Fibroblast of peridontal ligament (primary cell): ENCODE measurements at regions not wholly inside any gene's neighbourhood (a gene's known extent, or its start where the extent isn't known, plus 50 kb on each side); places are given as distances from the start of the nearest gene placed in this dataset.

Experiments
- DNase-seq: peaks from one replicate; pipeline ENCODE4 v3.0.0-alpha.2; 2010; ENCODE audit errors: extremely low read depth

DNA sequence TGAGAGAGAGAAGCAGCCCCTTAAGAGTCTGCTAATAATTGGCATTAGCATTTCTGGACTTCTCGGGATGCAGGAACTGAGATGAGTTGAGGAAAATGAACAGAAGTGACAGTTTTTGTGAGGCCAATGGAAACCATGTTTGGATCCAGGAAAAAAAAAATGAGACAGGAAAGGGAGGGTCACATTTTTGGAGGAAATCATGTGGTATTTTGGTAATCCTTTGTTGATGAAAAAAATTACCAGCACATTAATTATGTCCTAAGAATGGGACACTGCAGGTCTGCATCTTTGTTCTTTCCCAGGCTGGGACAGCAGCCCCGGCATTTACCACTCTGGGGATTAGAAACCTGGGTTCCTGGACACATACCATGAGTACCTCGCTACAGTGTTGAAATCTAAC lies 109.9 kb upstream of the ZFHX3 start:
- DNase-seq: no peak

DNA sequence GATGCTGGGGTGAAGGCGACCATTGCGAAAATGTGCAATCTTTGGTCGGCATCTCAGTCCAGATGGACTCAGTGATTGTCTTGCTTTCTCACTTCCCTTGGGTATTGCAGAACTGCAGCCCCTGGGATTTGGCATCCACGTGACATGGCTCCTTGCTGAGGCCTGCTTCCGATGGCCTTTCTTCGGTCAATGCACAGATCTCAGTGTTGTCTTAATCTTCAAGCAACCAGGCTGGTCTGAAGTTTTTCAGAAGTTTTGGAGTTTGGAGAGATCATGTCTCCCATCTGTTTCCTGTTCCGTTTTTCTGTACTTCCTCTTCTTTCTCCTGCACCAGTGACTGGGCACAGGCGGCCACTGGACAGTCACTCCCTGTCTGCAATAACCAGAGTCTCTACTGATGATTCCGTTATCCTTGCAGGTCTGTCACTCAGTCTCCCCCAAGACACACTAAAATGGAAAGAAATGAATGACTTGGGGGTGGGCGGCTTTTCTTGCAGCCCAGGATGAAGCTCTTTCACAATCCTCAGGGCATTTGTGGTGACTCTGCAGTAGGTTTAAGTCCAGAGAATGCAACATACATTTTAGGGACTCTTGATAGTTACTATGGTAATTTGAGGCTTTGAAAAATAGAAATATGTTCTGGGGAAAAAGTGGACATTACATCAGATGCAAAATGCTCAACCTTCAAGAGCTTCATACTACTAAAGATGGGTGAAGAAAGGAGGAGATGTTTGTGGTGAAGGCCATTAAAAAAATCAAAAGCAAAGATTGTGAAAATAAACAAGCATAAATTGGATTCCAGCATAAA lies 106.3 kb upstream of the ZFHX3 start:
- DNase-seq: no peak

DNA sequence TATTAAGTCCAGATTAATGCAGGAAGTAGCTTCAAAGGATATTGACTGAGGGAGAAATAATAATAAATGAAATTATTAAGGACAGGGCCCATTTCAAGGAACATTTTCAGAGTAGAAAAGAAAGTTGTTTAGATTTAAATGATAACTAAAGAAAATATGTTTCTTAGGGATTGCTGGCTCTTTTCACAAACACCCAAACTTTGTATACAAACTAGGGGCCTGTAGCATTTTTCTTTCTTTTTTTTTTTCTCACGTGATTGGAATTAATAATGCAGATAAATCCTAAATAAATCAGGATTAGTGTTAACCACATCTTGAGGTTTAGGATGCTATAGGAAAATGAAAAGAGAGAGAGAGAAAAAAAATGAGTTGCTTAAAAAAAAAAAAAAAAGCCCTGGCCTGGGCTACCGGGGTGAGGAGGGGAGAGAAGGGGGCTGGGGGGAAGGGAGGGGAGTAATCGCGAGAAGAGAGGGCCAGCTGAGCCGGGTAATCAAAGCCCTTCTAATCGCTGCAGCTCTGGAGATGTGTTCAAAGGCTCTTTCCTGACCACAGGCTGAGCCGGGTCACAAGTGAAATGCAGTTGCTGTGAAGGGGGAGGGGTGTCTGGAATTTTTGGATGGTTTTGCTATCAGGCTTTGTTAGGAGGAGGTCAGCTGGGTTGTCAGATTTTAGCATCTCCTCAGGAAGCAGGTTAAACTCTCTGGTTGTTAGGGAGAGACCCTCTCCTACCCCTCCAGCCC lies 104.6 kb upstream of the ZFHX3 start:
- DNase-seq: no peak

DNA sequence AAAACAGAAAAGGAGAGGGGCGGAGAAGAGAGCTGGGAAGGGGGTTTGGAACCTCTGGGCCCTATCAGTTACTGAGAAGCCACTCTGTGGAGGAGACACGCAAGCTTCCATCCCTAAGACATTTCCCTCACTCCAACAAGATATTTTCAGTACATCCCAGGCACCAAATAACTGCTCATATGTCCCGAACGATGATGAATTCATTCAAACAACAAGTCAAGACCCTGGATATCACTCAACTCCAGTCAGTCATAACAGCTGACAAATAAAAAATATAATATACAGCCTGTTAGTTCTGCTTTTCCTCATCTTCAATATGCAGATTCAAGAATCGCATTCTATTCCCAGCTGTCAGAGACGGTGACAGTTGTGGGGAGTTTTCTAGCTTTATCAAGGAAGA lies 104.0 kb upstream of the ZFHX3 start:
- no peak for DNase-seq

DNA sequence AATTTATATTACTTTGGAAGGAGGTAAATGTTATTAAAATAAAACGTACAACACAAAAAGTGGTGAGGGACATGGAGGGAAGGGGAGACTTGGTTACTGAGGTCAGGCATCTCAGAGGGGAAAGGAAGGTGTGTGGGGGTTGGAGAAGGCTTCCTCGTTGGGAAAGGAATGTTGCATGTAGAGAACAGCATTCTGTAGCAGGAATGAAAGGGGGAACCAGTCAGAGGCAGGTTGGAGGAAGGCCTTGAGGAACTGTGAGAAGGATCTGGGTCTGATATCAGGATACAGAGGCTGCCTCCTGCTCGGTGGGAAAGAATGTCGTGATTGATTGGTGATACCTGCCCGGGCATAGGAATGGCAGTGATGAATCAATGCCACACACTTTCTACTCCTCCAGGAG lies 103.3 kb upstream of the ZFHX3 start:
- no peak for DNase-seq

DNA sequence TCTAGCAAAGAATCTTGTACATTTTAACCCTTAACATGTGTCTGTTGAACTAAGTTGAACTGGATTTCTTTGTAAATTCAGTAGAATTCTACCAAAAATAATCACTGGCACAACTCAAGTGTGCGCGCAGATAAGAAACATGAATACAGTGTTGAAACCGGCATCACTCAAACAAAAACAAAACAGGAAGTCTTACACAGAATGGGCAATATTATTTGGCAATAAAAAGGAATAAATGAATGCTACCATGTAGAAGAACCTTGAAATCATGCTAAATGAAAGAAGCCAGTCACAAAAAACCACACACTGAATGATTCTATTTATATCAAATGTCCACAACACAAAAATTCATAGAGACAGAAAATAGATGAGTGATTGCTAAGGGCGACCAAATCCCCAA lies 102.9 kb upstream of the ZFHX3 start:
- no peak for DNase-seq

DNA sequence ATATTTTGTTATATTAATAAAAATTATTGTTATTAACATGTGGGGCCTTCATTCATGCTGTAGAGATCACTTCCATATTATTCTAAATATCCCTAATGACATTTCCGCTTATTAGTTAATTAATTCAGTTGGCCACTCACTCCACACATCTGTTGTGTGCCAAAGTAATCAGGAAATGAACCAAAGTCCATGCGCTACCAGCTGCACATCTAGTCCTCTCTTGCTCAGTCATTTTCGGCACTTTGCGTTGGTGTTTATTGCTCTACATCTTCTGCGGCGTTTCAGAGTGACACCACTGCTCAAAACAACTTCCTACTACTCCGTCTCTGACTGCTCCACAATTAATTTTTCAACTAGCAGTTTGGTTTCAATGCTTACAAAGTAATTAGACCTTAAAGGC lies 101.4 kb upstream of the ZFHX3 start:
- DNase-seq: no peak

DNA sequence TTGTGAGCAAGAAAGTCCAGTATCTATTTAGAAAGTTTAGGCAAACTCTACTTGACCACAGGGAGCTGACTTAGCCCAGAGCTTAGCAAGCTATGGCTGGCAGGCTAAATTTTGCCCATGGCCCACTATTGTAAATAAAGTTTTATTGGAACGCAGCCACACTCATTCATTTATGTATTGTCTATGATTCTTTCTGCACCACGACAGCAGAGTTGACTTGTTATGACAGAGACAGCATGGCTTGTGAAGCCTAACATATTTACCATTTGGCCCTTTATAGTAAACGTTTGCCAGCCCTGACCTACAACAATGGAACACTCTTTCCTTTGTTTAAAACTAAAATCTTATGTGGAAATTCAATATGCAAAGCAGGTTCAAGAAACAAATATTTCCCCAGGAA lies 100.0 kb upstream of the ZFHX3 start:
- no peak for DNase-seq

DNA sequence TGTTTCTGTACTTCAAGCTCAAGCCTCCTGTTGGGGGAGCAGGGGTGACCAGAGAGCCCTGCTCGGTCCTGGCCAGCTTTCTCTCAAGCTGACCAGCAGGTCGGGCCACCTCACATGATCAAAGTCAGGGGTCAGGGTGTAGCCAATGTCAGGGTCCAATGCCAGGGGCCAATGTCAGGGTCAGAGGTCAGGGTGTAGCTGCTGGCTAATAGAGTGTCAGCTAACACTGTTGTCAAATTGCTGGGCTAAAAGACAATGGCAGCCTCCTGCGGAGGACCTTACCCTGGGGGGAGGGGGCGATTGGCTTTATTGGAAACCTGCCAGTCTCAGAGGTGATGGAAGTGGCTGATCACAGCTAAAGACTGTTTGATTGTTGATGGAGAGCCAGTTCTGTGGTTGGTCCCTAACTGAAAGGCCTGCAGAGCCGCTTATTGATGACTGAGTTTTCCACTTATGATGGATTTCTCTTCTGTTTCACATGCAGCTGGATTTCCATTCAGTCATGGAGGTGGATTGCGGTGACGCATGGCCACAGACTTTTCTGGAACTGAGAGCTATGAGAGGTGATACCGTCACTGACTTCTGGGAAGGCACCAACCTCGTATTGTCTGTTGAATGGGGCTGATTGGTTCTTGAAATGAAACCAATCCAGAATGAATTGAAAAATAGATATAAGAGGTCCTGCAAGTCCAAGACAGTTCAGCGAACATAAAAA lies 97.4 kb upstream of the ZFHX3 start:
- DNase-seq: no peak

DNA sequence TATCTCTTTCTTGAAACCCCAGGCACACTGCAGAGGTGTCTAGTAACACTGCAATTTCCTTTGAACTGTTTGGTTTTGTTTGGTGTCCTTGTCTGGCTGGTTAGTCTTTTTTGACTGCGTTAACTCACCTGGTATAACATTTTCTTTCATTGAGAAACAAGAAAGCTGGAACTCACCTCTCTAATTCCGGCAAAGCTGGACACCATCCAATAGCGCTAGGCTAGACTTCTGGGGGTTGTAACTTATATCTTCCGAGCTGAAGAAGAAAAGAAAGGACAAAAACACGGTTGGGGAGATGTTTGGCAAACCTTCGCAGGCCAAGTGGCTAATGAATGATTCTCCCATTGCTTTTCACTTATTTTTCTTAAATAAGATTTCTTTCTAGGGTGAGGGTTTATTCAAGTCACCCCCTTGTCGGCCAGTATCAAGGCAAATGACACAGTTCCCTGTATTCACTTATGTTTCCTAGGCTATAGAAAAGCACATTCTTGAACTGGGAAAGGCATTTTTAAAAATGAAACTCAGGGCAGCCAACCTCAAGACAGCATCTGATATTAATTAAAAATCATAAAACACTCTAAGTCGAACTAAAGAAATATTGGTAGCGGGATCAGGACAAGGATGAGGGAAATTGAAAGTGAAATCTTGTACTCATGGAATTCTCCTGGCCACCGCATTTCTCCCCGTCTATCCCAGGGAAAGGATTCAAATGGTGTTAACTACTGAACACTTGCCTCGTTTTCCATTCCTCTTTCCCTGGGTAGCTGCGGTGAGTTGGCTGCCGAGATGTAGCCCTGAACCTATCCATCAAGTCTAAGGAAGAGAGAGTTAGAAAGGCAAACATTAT lies 95.9 kb upstream of the ZFHX3 start:
- peak; percentile 79 for DNase-seq

DNA sequence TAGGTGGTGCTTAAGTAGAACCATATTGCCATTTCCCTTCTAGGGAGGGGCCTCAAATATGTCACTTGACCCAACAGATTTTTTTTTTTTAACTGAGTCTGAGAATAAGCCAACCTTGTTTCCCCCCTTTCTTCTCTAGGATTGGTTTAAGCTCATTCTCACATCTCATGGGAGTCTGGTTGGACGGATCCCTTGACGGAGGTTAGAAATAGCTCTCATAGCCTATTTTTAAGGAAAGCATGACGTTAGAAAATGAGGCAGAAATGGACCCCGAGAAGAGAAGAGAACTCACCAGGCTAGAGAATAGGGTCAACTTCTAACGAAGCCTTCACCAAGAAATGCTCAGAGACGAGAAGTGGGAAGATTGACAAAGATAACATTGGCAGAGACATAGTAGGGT lies 95.1 kb upstream of the ZFHX3 start:
- no peak for DNase-seq

DNA sequence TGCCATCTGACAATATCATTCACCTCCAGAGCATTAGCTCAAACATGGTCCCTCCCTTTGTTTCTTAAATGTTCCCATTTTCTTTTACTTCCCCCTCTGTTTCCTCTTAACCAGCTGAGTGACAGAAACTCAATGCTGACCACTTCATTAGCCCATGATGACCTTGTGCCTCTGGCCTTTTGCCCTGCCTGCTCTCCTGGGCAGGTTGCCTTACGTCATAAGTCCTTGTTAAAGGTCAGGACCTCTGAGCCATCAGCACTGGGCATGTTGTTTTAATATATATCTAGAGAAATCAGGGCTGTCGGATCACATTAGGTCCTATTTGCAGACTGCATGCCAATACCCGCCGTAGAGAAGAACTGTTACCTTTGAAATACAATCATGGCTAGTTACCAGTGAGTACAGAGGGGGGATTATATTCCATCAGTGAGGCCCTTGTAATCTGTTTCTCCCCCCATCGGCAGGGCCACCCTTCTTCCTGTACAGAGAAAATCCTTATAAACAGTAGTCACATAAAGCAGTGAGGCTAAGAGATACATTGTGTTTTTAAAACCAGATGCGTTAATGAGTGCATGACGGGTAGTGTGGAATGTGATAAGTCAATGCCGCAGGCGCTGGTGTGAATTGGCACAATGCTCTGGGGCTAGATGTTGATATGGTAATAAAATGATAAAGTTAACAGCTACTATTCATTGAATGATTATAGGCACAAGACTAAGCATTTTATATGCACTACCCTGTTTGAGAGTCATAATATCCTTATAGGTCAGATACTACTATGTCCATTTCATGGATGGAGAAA lies 94.3 kb upstream of the ZFHX3 start:
- no peak for DNase-seq

DNA sequence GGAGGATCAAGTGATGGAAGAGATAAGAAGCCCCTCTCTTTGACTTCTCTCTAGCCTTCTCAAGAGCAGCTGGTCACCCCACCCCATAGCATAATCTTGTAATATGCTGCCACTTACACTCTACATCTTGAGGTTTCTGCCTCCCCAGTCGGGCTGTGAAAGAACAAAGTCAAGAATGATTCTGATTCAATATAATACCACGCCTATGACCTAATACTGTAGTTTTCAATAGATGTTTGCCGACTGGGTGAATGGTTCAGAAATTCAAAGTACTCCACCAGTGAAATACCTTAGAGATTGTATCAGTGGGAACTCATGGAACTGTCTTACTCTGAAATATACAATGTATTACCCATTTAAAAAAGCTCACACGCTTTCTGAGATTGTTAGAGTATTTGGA lies 93.0 kb upstream of the ZFHX3 start:
- DNase-seq: no peak

DNA sequence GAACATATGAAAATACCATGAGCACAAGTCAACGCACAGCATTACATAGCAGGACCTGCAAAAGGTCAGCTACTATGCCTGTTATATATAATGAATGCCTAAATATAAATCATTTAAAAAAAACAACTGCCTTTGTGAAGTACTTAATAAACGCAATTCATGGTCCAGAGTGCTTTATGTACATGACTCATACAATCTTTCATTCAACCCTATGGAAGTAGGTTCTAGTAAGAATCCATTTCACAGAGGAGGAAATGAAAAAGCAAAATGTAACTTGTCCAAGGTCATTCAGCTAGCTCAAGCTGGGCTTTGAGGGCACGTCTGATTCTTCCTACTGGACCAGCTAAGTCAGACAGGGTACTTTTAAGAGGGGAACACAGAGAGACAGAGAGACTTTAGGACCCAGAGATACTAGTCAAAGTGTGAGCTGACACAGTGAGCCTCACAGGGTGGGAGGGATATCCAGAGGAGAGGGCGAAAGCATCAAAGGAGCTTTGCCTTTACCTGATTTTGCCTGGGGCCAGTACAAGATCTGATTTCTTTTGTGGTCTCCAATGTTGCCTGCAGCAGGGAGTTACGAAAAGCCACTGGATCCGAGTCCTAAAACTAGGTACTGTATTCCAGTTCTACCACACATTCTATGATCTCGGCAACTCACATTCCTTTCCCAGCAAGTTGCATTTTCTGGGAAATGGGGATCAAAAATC lies 83.4 kb upstream of the ZFHX3 start:
- no peak for DNase-seq

DNA sequence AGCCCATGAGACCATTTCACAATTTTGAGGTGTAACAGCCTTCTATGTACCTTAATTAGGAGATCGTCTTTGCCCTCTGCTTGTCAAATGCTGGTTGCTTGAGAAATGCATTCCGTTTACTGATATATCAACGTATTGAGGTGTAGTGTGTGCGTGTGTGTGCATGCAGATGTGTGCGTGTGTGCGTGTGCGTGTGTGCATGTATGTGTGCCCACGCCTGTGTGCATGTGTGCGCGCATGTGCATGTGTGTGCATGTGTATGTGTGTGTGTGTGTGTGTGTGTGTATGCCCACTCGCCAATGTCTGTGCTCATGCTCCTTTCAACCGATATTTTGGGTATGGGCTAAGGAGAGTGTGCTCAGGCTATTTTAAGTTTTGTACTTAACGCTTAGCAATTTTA lies 81.5 kb upstream of the ZFHX3 start:
- DNase-seq: no peak

DNA sequence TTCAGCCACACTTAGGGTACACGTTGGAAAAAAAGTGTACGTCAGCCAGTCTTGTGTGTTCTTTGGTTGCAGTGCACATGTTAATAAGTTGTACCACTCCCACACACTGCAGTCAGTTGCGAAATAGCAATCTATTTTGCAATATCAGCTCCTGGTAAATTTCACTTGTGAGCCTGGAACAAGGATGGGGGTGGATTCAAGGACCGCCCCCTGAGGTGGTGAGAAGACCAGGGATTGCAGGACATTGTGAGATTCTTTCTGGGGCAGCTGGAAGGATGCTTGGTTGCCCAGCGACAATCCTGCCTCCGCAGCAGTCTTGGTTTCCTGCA lies 78.6 kb upstream of the ZFHX3 start:
- peak; percentile 53 for DNase-seq

DNA sequence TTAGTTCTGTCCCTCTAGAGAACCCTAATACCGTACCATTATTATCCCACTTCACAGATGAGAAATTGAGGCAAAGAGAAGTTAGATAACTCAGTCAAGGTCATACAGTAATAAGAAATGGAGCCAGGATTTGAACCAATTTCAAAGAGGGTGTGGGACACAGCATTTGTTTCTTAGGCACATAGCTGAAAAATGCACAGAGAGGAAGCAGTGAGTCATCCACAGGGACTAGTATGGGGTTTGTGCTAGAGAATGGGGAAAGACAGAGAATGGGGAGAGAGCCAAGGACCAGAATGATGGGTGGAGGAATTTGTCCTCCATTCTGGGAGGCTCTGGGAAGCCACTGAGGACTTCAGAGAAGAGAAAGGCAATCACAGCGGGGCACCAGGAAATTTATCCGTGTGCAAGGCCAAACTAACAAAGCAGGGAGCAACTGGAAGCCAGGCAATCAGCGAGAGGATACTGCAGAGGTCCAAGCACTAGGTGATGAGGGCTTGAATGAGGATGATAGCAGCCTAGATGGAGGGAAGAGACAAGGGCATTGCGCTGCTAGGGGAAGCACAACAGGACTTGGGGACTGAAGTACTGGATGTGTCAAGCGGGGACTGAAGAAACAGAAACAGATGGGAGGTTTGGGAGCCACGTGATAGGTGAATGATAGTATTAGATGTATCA lies 78.1 kb upstream of the ZFHX3 start:
- peak; percentile 72 for DNase-seq

DNA sequence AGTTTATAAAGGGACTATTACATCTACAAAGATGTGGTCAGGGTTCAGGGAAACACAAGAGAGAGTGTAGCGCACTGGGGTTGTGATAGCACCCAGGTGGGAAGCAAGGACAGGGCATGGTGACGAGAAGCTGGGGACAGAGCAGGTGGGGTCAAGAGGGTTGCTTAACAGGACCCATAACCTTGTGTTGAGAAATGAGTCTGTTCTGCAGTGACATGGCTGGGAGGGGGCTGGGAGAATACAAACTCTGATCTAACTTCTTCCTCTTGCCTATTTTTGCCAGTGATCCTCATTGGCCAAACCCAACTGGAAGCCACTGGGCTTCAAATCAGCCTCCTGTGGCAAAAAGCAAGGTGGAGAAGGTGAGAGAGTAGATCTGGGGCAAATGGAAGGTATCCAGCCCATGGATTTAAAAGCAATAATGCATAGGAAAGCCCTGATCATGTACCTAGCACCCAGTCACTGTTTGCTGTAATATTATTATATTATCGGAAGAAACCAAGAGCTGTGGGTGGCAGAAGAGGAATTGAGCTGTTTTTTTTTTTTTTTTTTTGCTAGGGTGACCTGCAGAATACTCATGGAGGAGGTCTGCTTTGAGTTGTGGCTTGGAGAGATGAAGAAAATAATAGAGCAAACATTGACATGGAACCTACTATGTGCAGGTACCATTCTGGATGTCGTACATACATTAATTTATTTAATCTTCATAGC lies 76.9 kb upstream of the ZFHX3 start:
- DNase-seq: no peak

DNA sequence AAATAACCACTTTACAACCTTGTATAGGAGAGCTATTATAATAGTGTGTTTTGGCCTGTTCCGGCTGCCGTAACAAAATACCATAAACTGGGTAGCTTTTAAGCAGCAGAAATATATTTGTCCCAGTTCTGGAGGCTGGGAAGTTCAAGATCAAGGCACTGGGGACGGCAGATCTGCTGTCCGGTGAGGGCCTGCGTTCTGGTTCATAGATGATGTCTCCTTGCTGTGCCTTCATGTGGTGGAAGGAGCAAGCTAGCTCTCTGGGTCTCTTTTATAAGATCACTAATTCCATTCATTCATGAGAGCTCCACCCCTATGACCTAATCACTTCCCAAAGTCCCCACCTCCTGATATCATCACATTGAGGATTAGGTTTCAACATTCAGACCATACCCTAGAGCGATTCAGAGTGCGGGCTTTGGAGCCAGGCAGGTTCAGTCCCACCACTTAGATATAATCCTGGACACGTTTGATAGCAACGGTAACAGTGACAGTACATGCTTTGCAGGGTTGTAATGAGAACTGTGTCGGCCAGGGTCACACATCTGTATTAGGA lies 76.2 kb upstream of the ZFHX3 start:
- DNase-seq: no peak
